ENCODE measurements at regions not wholly inside any gene's neighbourhood (a gene's known extent, or its start where the extent isn't known, plus 50 kb on each side); places are given as distances from the start of the nearest gene placed in this dataset.

GRCh38 chr14:95408731-95409476 is 89.2 kb upstream of the CLMN start:
- Histone ChIP-seq H3K27me3 (no peaks in the 10 kb centered on the region), H3K4me3 (no peak overlapping the region), H3K36me3 (peaks cover 0 to 42% of the 10 kb centered on the region in 2 donors), H3K4me1 (no peaks in the 10 kb centered on the region), H3K9me3 (no peaks in the 10 kb centered on the region), H3K27ac (no peak overlapping the region)
- no peak for TF ChIP-seq CTCF (IDR thresholded peaks at IDR 0.05)
- ATAC-seq: no peak
- no peak for DNase-seq
- intact Hi-C loops (cut with DNase I): no loop called here

GRCh38 chr14:95407354-95407753 is 87.6 kb upstream of the CLMN start:
- intact Hi-C loops (cut with DNase I): no loop called here

GRCh38 chr14:95406756-95407277 is 87.1 kb upstream of the CLMN start:
- no peak for ATAC-seq
- intact Hi-C loops (cut with DNase I): no loop called here
- no peak for DNase-seq
- Histone ChIP-seq H3K36me3 (peaks cover 0 to 23% of the 10 kb centered on the region in 2 donors), H3K4me3 (no peak overlapping the region), H3K9me3 (no peaks in the 10 kb centered on the region), H3K4me1 (no peaks in the 10 kb centered on the region), H3K27ac (no peak overlapping the region), H3K27me3 (no peaks in the 10 kb centered on the region)
- TF ChIP-seq CTCF (IDR thresholded peaks at IDR 0.05): no peak

More at GRCh38 chr14:95407354-95407753, 87.6 kb upstream of the CLMN start:
- DNase-seq (no peak), ATAC-seq (no peak)
- no peaks in the 10 kb centered on the region for H3K4me1 ChIP-seq
- TF ChIP-seq CTCF (IDR thresholded peaks at IDR 0.05): no peak
- no peaks in the 10 kb centered on the region for H3K9me3 ChIP-seq
- H3K4me3 ChIP-seq: no peak overlapping the region
- no peaks in the 10 kb centered on the region for H3K27me3 ChIP-seq
- H3K36me3 ChIP-seq: peaks cover 0 to 29% of the 10 kb centered on the region in 2 donors
- no peak overlapping the region for H3K27ac ChIP-seq

- no peak for TF ChIP-seq CTCF (IDR thresholded peaks at IDR 0.05)
These were observed 84.9 kb upstream of the CLMN start for GRCh38 chr14:95404583-95404982.

GRCh38 chr14:95402578-95402977 is 82.9 kb upstream of the CLMN start:
- ATAC-seq: no peak
- H3K27ac ChIP-seq: no peak overlapping the region
- intact Hi-C loops (cut with DNase I): no loop called here

More at GRCh38 chr14:95404583-95404982, 84.9 kb upstream of the CLMN start:
- no peaks in the 10 kb centered on the region for H3K9me3 ChIP-seq
- peaks cover 0 to 7% of the 10 kb centered on the region in 2 donors for H3K36me3 ChIP-seq
- no peak overlapping the region for H3K4me3 ChIP-seq
- intact Hi-C loops (cut with DNase I): no loop called here
- no peak for ATAC-seq
- DNase-seq: no peak
- no peak overlapping the region for H3K27ac ChIP-seq
- H3K27me3 ChIP-seq: no peaks in the 10 kb centered on the region
- H3K4me1 ChIP-seq: no peaks in the 10 kb centered on the region

More at GRCh38 chr14:95402578-95402977, 82.9 kb upstream of the CLMN start:
- H3K4me1 ChIP-seq: no peaks in the 10 kb centered on the region
- no peak overlapping the region for H3K4me3 ChIP-seq
- no peak for DNase-seq
- H3K9me3 ChIP-seq: no peaks in the 10 kb centered on the region
- no peaks in the 10 kb centered on the region for H3K36me3 ChIP-seq
- TF ChIP-seq CTCF (IDR thresholded peaks at IDR 0.05): no peak
- no peaks in the 10 kb centered on the region for H3K27me3 ChIP-seq
